HL-60 (cell line): ENCODE measurements at regions not wholly inside any gene's neighbourhood (a gene's known extent, or its start where the extent isn't known, plus 50 kb on each side); places are given as distances from the start of the nearest gene placed in this dataset.

ENCODE experiments used
- CTCF ChIP-seq: IDR thresholded peaks from one replicate; pipeline ENCODE4 v1.5.1; 2011; ENCODE audit warnings: low read length, control low read depth, inconsistent platforms; ENCODE audit not compliant: insufficient read depth
- GABPA ChIP-seq: IDR thresholded peaks from 2 replicates; pipeline ENCODE4 v1.6.1; 2012; ENCODE audit warnings: low read depth
- POLR2AphosphoS5 ChIP-seq: IDR thresholded peaks from 2 replicates; pipeline ENCODE4 v1.6.1; 2012; ENCODE audit warnings: low read depth
- REST ChIP-seq: IDR thresholded peaks from 2 replicates; pipeline ENCODE4 v1.6.1; 2012; ENCODE audit warnings: low read depth; ENCODE audit not compliant: insufficient replicate concordance
- SPI1 ChIP-seq: IDR thresholded peaks from 2 replicates; pipeline ENCODE4 v1.6.1; 2012; ENCODE audit warnings: low read depth, mild to moderate bottlenecking, borderline replicate concordance

- no peak for TF ChIP-seq POLR2AphosphoS5
- no peak for TF ChIP-seq CTCF
- no peak for TF ChIP-seq REST
- no peak for TF ChIP-seq SPI1
- TF ChIP-seq GABPA: no peak
These were observed 379.7 kb downstream of the RND3 start for GRCh38 chr2:150107816-150108215.
